Mucosa of rectum (tissue), 2 donors: ENCODE measurements at regions not wholly inside any gene's neighbourhood (a gene's known extent, or its start where the extent isn't known, plus 50 kb on each side); places are given as distances from the start of the nearest gene placed in this dataset.

Experiments
- H3K27ac ChIP-seq, 2 donors: one replicate each; pipeline ENCODE4 v1.7.0; 2013; ENCODE audit warnings: inconsistent platforms in 2 of 2, low read depth in 2 of 2, low read length in 2 of 2
- H3K27me3 ChIP-seq, 2 donors: one replicate each; pipeline ENCODE4 v1.7.0; 2013; ENCODE audit warnings: low read length in 2 of 2; ENCODE audit not compliant: control insufficient read depth in 2 of 2, insufficient read depth in 2 of 2
- H3K36me3 ChIP-seq, 2 donors: one replicate each; pipeline ENCODE4 v1.7.0; 2013; ENCODE audit warnings: low read length in 2 of 2; ENCODE audit not compliant: control insufficient read depth in 2 of 2, insufficient read depth in 2 of 2
- H3K4me1 ChIP-seq, 2 donors: one replicate each; pipeline ENCODE4 v1.7.0; 2013; ENCODE audit warnings: low read length in 2 of 2, mild to moderate bottlenecking in 1 of 2; ENCODE audit not compliant: control insufficient read depth in 2 of 2, insufficient read depth in 2 of 2
- H3K4me3 ChIP-seq, 2 donors: one replicate each; pipeline ENCODE4 v1.7.0; 2013; ENCODE audit warnings: low read length in 2 of 2
- H3K9ac ChIP-seq, 2 donors: one replicate each; pipeline ENCODE4 v1.7.0; 2013; ENCODE audit warnings: low read length in 2 of 2, low read depth in 1 of 2, mild to moderate bottlenecking in 1 of 2
- H3K9me3 ChIP-seq, 2 donors: one replicate each; pipeline ENCODE4 v1.7.0; 2013; ENCODE audit warnings: low read length in 2 of 2; ENCODE audit not compliant: control insufficient read depth in 2 of 2
- donor health status: healthy.
- donor health status: Normal muscosa, but diverticular disease.

- no peak overlapping the region for H3K4me3 ChIP-seq
- H3K27ac ChIP-seq = no peak overlapping the region
- no peak overlapping the region for H3K9ac ChIP-seq
- H3K36me3 ChIP-seq = no peaks in the 10 kb centered on the region
- no peaks in the 10 kb centered on the region for H3K27me3 ChIP-seq
- H3K9me3 ChIP-seq = no peaks in the 10 kb centered on the region
- H3K4me1 ChIP-seq = no peaks in the 10 kb centered on the region
Observed at GRCh38 chr5:116666901-116667300, 92.3 kb upstream of the SEMA6A start.

DNA sequence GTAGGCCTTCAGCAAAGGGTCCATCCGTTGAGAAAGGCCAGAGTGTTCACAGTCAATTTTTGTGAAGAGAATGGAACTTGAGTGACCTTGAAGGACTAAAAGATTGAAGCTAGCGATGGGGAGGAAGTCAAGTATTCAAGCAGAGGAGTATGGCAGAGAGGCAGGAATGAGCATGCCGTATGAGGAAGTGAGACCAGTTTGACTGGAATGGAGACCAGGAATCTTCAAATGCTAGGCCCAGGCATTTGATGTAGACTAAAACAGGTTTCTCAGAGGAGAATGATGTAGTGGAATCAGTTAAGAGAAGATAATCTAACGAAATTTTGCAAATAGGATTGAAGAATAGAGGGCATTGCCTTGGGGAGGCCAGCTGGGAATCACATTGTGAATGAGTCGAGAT, 90.4 kb upstream of the SEMA6A start:
- Histone ChIP-seq H3K4me1 (no peaks in the 10 kb centered on the region), H3K36me3 (no peaks in the 10 kb centered on the region), H3K27ac (no peak overlapping the region), H3K4me3 (no peak overlapping the region), H3K9ac (no peak overlapping the region), H3K27me3 (peaks cover 0 to 4% of the 10 kb centered on the region in 2 donors), H3K9me3 (peaks cover 0 to 2% of the 10 kb centered on the region in 2 donors)

- Histone ChIP-seq H3K36me3 (no peaks in the 10 kb centered on the region), H3K27ac (no peak overlapping the region), H3K9me3 (peaks cover 0 to 2% of the 10 kb centered on the region in 2 donors), H3K9ac (no peak overlapping the region), H3K27me3 (peaks cover 0 to 4% of the 10 kb centered on the region in 2 donors), H3K4me3 (no peak overlapping the region), H3K4me1 (no peaks in the 10 kb centered on the region)
Observed at GRCh38 chr5:116663081-116663480, 88.5 kb upstream of the SEMA6A start.

DNA sequence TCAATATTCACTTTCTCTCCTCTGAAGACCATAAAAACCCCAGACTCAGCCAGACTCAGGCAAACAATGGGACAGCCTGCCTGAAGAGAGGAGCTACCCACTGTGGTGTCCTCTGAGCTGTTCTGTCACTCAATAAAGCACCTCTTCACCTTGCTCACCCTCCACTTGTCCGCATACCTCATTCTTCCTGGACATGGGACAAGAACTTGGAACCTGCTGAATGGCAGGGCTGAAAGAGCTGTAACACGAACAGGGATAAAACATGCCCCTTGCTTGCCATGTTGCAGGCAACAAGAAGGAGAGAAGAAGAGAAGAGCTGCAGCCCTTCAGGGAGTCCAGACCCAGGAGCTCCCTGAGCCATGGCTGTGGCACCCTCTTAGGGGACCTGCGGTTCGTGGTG, 86.8 kb upstream of the SEMA6A start:
- Histone ChIP-seq H3K4me3 (no peak overlapping the region), H3K9ac (no peak overlapping the region), H3K4me1 (no peaks in the 10 kb centered on the region), H3K36me3 (no peaks in the 10 kb centered on the region), H3K27ac (no peak overlapping the region), H3K27me3 (peaks cover 0 to 4% of the 10 kb centered on the region in 2 donors), H3K9me3 (peaks cover 0 to 2% of the 10 kb centered on the region in 2 donors)

- peaks cover 0 to 4% of the 10 kb centered on the region in 2 donors for H3K27me3 ChIP-seq
- peaks cover 0 to 2% of the 10 kb centered on the region in 2 donors for H3K9me3 ChIP-seq
- no peak overlapping the region for H3K27ac ChIP-seq
- H3K36me3 ChIP-seq = no peaks in the 10 kb centered on the region
- H3K4me3 ChIP-seq = no peak overlapping the region
- H3K4me1 ChIP-seq = no peaks in the 10 kb centered on the region
- H3K9ac ChIP-seq = no peak overlapping the region
Observed at GRCh38 chr5:116660929-116661328, 86.3 kb upstream of the SEMA6A start.

DNA sequence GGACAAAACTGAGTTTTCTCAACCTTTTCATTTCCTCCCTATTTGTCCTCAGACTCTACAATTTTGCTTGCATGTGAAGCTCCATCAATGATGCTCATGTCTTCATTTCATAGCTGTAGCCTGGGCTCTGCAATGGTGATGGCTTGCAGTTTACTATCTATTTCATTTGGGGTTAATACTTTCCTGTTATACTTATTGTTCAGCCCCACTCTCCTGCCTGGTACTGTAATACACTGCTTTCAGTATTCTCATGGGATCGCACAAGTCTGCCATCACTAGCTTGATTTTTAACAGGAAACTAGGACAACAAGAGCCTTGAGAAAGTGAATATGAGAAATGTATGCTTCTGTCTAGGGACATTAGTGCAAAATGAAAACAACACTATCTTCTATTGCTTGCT, 84.2 kb upstream of the SEMA6A start:
- H3K9me3 ChIP-seq = peaks cover 0 to 2% of the 10 kb centered on the region in 2 donors
- H3K36me3 ChIP-seq = no peaks in the 10 kb centered on the region
- no peak overlapping the region for H3K9ac ChIP-seq
- H3K27ac ChIP-seq = no peak overlapping the region
- H3K27me3 ChIP-seq = peaks cover 0 to 4% of the 10 kb centered on the region in 2 donors
- no peaks in the 10 kb centered on the region for H3K4me1 ChIP-seq
- no peak overlapping the region for H3K4me3 ChIP-seq

DNA sequence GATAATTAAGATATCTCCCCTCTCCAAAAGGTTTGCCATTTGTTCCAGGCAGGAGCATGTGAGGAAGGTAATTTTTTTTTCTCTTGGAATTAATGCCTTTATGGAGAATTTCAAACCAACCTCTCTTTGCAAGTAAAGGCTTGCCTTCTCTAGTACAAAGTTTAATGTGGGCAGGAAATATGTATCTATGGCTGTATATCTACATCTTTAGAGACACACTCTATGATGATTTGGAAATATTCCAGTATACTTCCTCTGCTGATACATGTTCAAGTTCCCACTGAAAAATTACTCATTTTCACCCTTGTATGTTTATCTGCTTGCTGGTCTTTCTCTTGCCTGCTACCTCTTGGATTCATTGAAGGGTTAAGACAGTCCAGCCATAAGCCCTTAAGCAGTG, 83.5 kb upstream of the SEMA6A start:
- no peaks in the 10 kb centered on the region for H3K4me1 ChIP-seq
- peaks cover 0 to 2% of the 10 kb centered on the region in 2 donors for H3K9me3 ChIP-seq
- H3K27me3 ChIP-seq = peaks cover 0 to 4% of the 10 kb centered on the region in 2 donors
- no peaks in the 10 kb centered on the region for H3K36me3 ChIP-seq
- H3K9ac ChIP-seq = no peak overlapping the region
- H3K27ac ChIP-seq = no peak overlapping the region
- no peak overlapping the region for H3K4me3 ChIP-seq

DNA sequence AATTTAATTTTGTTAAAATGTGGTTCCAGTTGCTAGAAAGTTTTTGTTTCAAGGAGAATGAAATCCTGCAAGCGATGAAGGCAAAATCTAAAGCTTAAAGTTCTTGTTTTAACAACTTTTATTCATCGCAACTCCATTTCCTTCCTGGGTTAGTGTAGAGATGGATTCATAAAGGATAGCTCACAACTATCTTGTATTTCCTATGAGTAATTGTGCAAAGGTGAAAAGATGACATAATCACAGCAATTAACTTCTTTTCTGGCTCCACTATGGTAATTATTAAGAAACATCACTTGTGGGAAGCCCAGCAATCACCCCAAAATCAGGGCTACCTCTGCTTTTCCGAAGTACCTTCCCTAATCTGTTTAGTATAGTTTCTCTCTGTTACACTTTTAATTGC, 80.8 kb upstream of the SEMA6A start:
- Histone ChIP-seq H3K4me1 (no peaks in the 10 kb centered on the region), H3K4me3 (no peak overlapping the region), H3K9ac (no peak overlapping the region)

GRCh38 chr5:116654925-116655324, 80.3 kb upstream of the SEMA6A start:
- Histone ChIP-seq H3K27ac (no peak overlapping the region), H3K9me3 (no peaks in the 10 kb centered on the region), H3K4me3 (no peak overlapping the region), H3K27me3 (no peaks in the 10 kb centered on the region), H3K36me3 (no peaks in the 10 kb centered on the region), H3K4me1 (no peaks in the 10 kb centered on the region), H3K9ac (no peak overlapping the region)

More for the DNA sequence above, 80.8 kb upstream of the SEMA6A start:
- no peak overlapping the region for H3K27ac ChIP-seq
- no peaks in the 10 kb centered on the region for H3K9me3 ChIP-seq
- H3K27me3 ChIP-seq = no peaks in the 10 kb centered on the region
- no peaks in the 10 kb centered on the region for H3K36me3 ChIP-seq

DNA sequence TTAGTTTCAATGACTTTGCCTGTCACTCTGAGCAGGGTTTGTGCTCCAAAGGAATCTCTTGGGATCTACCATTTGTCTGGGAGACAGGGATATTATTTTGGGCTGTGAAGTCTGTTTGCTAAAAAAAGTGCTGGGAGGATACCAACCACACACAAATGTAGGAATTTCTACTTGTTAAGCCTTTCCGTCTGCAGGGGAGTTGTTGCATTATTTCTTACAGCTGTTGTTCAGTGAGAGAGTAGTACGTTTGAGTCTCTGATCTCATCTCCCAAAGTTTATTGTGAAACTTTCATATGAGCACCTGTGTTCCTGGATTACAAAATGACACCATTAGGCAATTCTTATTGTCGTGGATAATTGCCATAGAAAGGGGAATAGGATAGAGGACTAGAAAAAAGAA, 78.3 kb upstream of the SEMA6A start:
- no peaks in the 10 kb centered on the region for H3K27me3 ChIP-seq
- H3K9ac ChIP-seq = no peak overlapping the region
- no peak overlapping the region for H3K27ac ChIP-seq
- no peaks in the 10 kb centered on the region for H3K4me1 ChIP-seq
- no peaks in the 10 kb centered on the region for H3K36me3 ChIP-seq
- H3K4me3 ChIP-seq = no peak overlapping the region
- no peaks in the 10 kb centered on the region for H3K9me3 ChIP-seq

- Histone ChIP-seq H3K27ac (no peak overlapping the region), H3K27me3 (no peaks in the 10 kb centered on the region), H3K36me3 (no peaks in the 10 kb centered on the region), H3K9me3 (no peaks in the 10 kb centered on the region), H3K9ac (no peak overlapping the region), H3K4me1 (no peaks in the 10 kb centered on the region), H3K4me3 (no peak overlapping the region)
Observed at GRCh38 chr5:116652196-116652729, 77.6 kb upstream of the SEMA6A start.
